ENCODE measurements at regions not wholly inside any gene's neighbourhood (a gene's known extent, or its start where the extent isn't known, plus 50 kb on each side); places are given as distances from the start of the nearest gene placed in this dataset.

- no peak for TF ChIP-seq CTCF (IDR thresholded peaks at IDR 0.05; ENCODE audit: insufficient read depth, low read length)
- TF ChIP-seq GABPA (IDR thresholded peaks at IDR 0.05; ENCODE audit: low read depth), result no peak
- no peak for TF ChIP-seq POLR2AphosphoS5 (IDR thresholded peaks at IDR 0.05; ENCODE audit: low read depth)
- TF ChIP-seq REST (IDR thresholded peaks at IDR 0.05; ENCODE audit: insufficient replicate concordance, low read depth), result no peak
These were observed 909.4 kb downstream of the UQCRFS1 start for GRCh38 chr19:28303502-28303901.
